KMS-11 (cell line): ENCODE measurements at regions not wholly inside any gene's neighbourhood (a gene's known extent, or its start where the extent isn't known, plus 50 kb on each side); places are given as distances from the start of the nearest gene placed in this dataset.

ENCODE experiments used
- H2AFZ ChIP-seq: fragments of 200-600 bp; sonication (generic); 2 replicates; pipeline ENCODE4 v1.6.1; 2016; ENCODE audit warnings: antibody characterized with exemption, mixed run types, low read depth
- H3K27ac ChIP-seq: fragments of 200-600 bp; sonication (generic); 2 replicates; pipeline ENCODE4 v1.6.1; 2016; ENCODE audit warnings: mild to moderate bottlenecking, mixed run types
- H3K27me3 ChIP-seq: fragments of 200-600 bp; sonication (generic); 2 replicates; pipeline ENCODE4 v1.6.1; 2017; ENCODE audit warnings: mild to moderate bottlenecking, low read depth, mixed run types, moderate library complexity; ENCODE audit not compliant: insufficient read depth
- H3K36me3 ChIP-seq: fragments of 200-600 bp; sonication (generic); 2 replicates; pipeline ENCODE4 v1.6.1; 2017; ENCODE audit warnings: mild to moderate bottlenecking, mixed run types; ENCODE audit not compliant: insufficient read depth
- H3K4me1 ChIP-seq: fragments of 200-600 bp; sonication (generic); 2 replicates; pipeline ENCODE4 v1.6.1; 2016; ENCODE audit warnings: mild to moderate bottlenecking, low read depth, mixed run types; ENCODE audit not compliant: poor library complexity, severe bottlenecking
- H3K4me2 ChIP-seq: fragments of 200-600 bp; sonication (generic); 2 replicates; pipeline ENCODE4 v1.7.0; 2016; ENCODE audit warnings: mild to moderate bottlenecking, mixed run types
- H3K4me3 ChIP-seq: fragments of 200-600 bp; sonication (generic); IDR thresholded peaks from 2 replicates; pipeline ENCODE4 v1.6.1; 2017; ENCODE audit warnings: low read depth, low read length, mixed read lengths; ENCODE audit not compliant: insufficient read depth
- H3K79me2 ChIP-seq: fragments of 200-600 bp; sonication (generic); 2 replicates; pipeline ENCODE4 v1.6.1; 2016; ENCODE audit warnings: low read depth, mixed run types; ENCODE audit not compliant: insufficient read depth
- H3K9ac ChIP-seq: fragments of 200-600 bp; sonication (generic); 2 replicates; pipeline ENCODE4 v1.6.1; 2016; ENCODE audit warnings: mild to moderate bottlenecking, mixed run types
- H4K20me1 ChIP-seq: fragments of 200-600 bp; sonication (generic); 2 replicates; pipeline ENCODE4 v1.6.1; 2016; ENCODE audit warnings: mild to moderate bottlenecking, mixed run types; ENCODE audit not compliant: insufficient read depth
- CTCF ChIP-seq: fragments of 200-600 bp; sonication (generic); conservative IDR thresholded peaks from 2 replicates; pipeline ENCODE4 v1.6.1; 2017; ENCODE audit warnings: low read depth, mild to moderate bottlenecking, antibody characterized with exemption, low read length, moderate library complexity, mixed read lengths

- H3K27me3 ChIP-seq, result no peaks in the 10 kb centered on the region
- H3K4me3 ChIP-seq, result no peak overlapping the region
- H4K20me1 ChIP-seq, result no peaks in the 10 kb centered on the region
- no peaks in the 10 kb centered on the region for H3K36me3 ChIP-seq
- H3K27ac ChIP-seq, result no peak overlapping the region
- no peak overlapping the region for H3K4me2 ChIP-seq
- H2AFZ ChIP-seq, result no peak overlapping the region
- H3K9ac ChIP-seq, result no peak overlapping the region
- no peaks in the 10 kb centered on the region for H3K79me2 ChIP-seq
- no peak for TF ChIP-seq CTCF
- H3K4me1 ChIP-seq, result no peaks in the 10 kb centered on the region
Measured at GRCh38 chr1:115558275-115558674, 83.5 kb upstream of the VANGL1 start.

DNA sequence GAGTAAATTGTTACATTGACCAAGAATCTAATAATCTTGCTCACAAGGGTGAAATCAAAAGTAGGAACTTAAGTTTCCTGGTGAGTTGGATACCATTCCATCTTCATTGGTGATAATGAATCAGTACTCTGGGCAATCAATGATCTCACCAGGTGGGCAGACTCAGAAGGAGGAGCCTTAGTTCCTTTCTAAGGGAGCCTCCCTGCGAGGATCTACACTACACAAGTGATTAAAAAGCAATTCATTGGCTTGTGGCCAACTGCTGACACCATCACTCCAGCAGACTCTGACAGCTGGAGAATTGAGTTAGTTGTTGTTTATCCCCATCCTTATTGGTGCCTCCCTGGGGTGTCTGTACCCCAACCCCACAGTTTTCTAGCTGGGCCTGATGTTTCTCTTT is 84.1 kb upstream of the VANGL1 start:
- no peak for TF ChIP-seq CTCF
- Histone ChIP-seq H3K9ac (no peak overlapping the region), H3K27ac (no peak overlapping the region), H3K4me2 (no peak overlapping the region), H4K20me1 (no peaks in the 10 kb centered on the region), H3K79me2 (no peaks in the 10 kb centered on the region), H3K36me3 (no peaks in the 10 kb centered on the region), H3K4me1 (no peaks in the 10 kb centered on the region), H3K4me3 (no peak overlapping the region), H3K27me3 (no peaks in the 10 kb centered on the region), H2AFZ (no peak overlapping the region)

DNA sequence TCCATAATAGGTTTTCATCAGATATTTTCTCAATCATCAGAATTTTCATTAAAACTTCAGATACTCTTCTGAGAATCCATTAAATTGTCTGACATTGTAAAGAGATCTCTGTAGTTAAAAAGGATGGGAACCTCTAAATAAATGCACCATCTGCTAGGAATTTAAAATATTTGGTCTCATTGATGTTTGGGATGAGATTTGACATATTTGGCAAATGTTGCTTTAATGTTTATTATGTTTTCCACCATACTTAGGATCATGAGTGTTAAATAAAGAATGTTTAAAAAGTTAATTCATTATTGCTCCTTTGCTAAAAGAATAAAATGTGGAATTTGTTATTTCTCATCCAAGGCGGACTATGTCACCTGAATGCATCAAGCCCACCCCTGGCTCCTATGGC is 85.5 kb upstream of the VANGL1 start:
- Histone ChIP-seq H3K9ac (no peak overlapping the region), H3K36me3 (no peaks in the 10 kb centered on the region), H3K79me2 (no peaks in the 10 kb centered on the region), H3K4me2 (no peak overlapping the region), H3K4me1 (no peaks in the 10 kb centered on the region), H4K20me1 (no peaks in the 10 kb centered on the region), H3K4me3 (no peak overlapping the region), H3K27me3 (no peaks in the 10 kb centered on the region), H2AFZ (no peak overlapping the region), H3K27ac (no peak overlapping the region)
- TF ChIP-seq CTCF, result no peak

DNA sequence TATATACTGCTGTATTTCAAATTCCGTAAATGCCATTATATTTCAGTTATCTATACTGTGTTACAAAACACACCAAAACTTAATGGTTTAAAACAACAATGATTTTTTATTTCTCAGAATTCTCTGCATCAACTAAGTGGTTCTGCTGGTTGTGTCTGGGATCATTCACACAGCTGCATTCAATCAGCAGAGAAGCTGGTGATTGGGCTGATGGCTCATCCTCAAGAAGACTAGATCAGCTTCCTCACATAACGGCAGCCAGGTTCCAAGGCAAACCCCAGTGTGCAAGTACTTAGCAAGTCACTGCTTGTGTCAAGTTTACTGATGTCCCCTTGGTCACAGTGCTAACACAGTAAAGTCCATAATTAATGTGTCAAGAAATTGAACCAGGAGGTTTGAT is 86.3 kb upstream of the VANGL1 start:
- Histone ChIP-seq H3K4me1 (no peaks in the 10 kb centered on the region), H3K4me3 (no peak overlapping the region), H3K27ac (no peak overlapping the region), H3K4me2 (no peak overlapping the region), H2AFZ (no peak overlapping the region), H3K9ac (no peak overlapping the region), H4K20me1 (no peaks in the 10 kb centered on the region), H3K79me2 (no peaks in the 10 kb centered on the region), H3K36me3 (no peaks in the 10 kb centered on the region), H3K27me3 (no peaks in the 10 kb centered on the region)
- TF ChIP-seq CTCF, result no peak

- H2AFZ ChIP-seq, result no peak overlapping the region
- H4K20me1 ChIP-seq, result no peaks in the 10 kb centered on the region
- no peak for TF ChIP-seq CTCF
- H3K4me1 ChIP-seq, result no peaks in the 10 kb centered on the region
- H3K27me3 ChIP-seq, result no peaks in the 10 kb centered on the region
- H3K4me3 ChIP-seq, result no peak overlapping the region
- H3K79me2 ChIP-seq, result no peaks in the 10 kb centered on the region
- no peak overlapping the region for H3K9ac ChIP-seq
- H3K36me3 ChIP-seq, result no peaks in the 10 kb centered on the region
- H3K27ac ChIP-seq, result no peak overlapping the region
- no peak overlapping the region for H3K4me2 ChIP-seq
Measured at GRCh38 chr1:115547696-115548095, 94.1 kb upstream of the VANGL1 start.
